ENCODE measurements at regions not wholly inside any gene's neighbourhood (a gene's known extent, or its start where the extent isn't known, plus 50 kb on each side); places are given as distances from the start of the nearest gene placed in this dataset.

GRCh38 chr4:167867191-167867590 is 225.1 kb upstream of the ANXA10 start:
- TF ChIP-seq ATF3 (IDR thresholded peaks at IDR 0.05; ENCODE audit: insufficient read depth, low read depth, low read length) (no peak), CTCF (IDR thresholded peaks at IDR 0.05; ENCODE audit: control extremely low read depth in 1 of 3, insufficient read depth in 1 of 3, low read depth in 1 of 3, low read length in 3 of 3) (no peak), CBX5 (IDR thresholded peaks at IDR 0.05; ENCODE audit: low read depth, low read length) (no peak), EZH2 (IDR thresholded peaks at IDR 0.05; ENCODE audit: low read depth, low read length, severe bottlenecking) (no peak), ATF2 (IDR thresholded peaks at IDR 0.05; ENCODE audit: low read length) (no peak), MAX (IDR thresholded peaks at IDR 0.05) (no peak), TBP (IDR thresholded peaks at IDR 0.05; ENCODE audit: low read depth, low read length) (no peak), SUZ12 (IDR thresholded peaks at IDR 0.05; ENCODE audit: low read length) (no peak)
